CD4-positive, alpha-beta T cell (primary cell): ENCODE measurements at regions not wholly inside any gene's neighbourhood (a gene's known extent, or its start where the extent isn't known, plus 50 kb on each side); places are given as distances from the start of the nearest gene placed in this dataset.

Experiments
- ATAC-seq: fragments of 200-7000 bp; cut with Tn5 transposase; one replicate; pipeline ENCODE4 v1.10.0; 2022; ENCODE audit warnings: mild to moderate bottlenecking; ENCODE audit not compliant: poor library complexity
- CTCF ChIA-PET: fragments of 350-600 bp; sonication (Branson Sonifier 250); formaldehyde crosslinking; loops from one replicate; lab custom pipeline; 2021; ENCODE audit warnings: antibody characterized with exemption, inconsistent platforms; lab: Charles Lee
- POLR2A ChIA-PET: fragments of 350-600 bp; sonication (Branson Sonifier 250); formaldehyde crosslinking; loops from one replicate; lab custom pipeline; 2021; ENCODE audit warnings: antibody characterized with exemption, inconsistent platforms; lab: Charles Lee
- DNase-seq, 14 experiments: peaks; one replicate each; pipeline ENCODE4 v3.0.0-alpha.2; 2013 to 2020; ENCODE audit warnings: mixed read lengths in 2 of 14
- H3K27ac ChIP-seq, 2 donors: one replicate each; pipeline versions ENCODE4 v1.5.1 to v1.7.0; 2013; ENCODE audit warnings: low read length in 2 of 2, low read depth in 1 of 2, mild to moderate bottlenecking in 1 of 2
- H3K27me3 ChIP-seq, 2 experiments: 1 replicate in 1 of 2; 2 replicates in 1 of 2; pipeline versions ENCODE4 v1.6.1 to v1.7.0; 2013; ENCODE audit warnings: low read length in 2 of 2, control low read depth in 1 of 2, mild to moderate bottlenecking in 1 of 2, moderate library complexity in 1 of 2; ENCODE audit not compliant: insufficient read depth in 2 of 2, control insufficient read depth in 1 of 2
- H3K36me3 ChIP-seq: one replicate; pipeline ENCODE4 v1.6.1; 2013; ENCODE audit warnings: low read length, control low read depth; ENCODE audit not compliant: insufficient read depth
- H3K4me1 ChIP-seq: one replicate; pipeline ENCODE4 v1.6.1; 2013; ENCODE audit warnings: low read length, control low read depth; ENCODE audit not compliant: insufficient read depth
- H3K4me3 ChIP-seq: one replicate; pipeline ENCODE4 v1.5.1; 2013; ENCODE audit warnings: mild to moderate bottlenecking, low read length, moderate library complexity
- H3K9me3 ChIP-seq, 2 experiments: 1 replicate in 1 of 2; 2 replicates in 1 of 2; pipeline versions ENCODE4 v1.6.1 to v1.7.0; 2013; ENCODE audit warnings: low read length in 2 of 2, mild to moderate bottlenecking in 2 of 2, control low read depth in 1 of 2, moderate library complexity in 1 of 2; ENCODE audit not compliant: control insufficient read depth in 1 of 2, insufficient read depth in 1 of 2
- H3K27ac Mint-ChIP-seq: one replicate; pipeline ENCODE4 v1.8.0; 2020; ENCODE audit warnings: mixed read lengths
- H3K27me3 Mint-ChIP-seq: one replicate; pipeline ENCODE4 v1.8.0; 2021; ENCODE audit warnings: mixed read lengths
- H3K36me3 Mint-ChIP-seq: one replicate; pipeline ENCODE4 v1.8.0; 2021; ENCODE audit warnings: low read depth, mixed read lengths
- H3K4me1 Mint-ChIP-seq: one replicate; pipeline ENCODE4 v1.8.0; 2021; ENCODE audit warnings: low read depth, mixed read lengths
- H3K4me3 Mint-ChIP-seq: one replicate; pipeline ENCODE4 v1.8.0; 2020; ENCODE audit warnings: mild to moderate bottlenecking, mixed read lengths
- H3K9me3 Mint-ChIP-seq: one replicate; pipeline ENCODE4 v1.8.0; 2020; ENCODE audit warnings: mixed read lengths
- intact Hi-C, 2 experiments: fragments of 100-400 bp; cut with DNase I in 1 of 2; cut with micrococcal nuclease in 1 of 2; formaldehyde crosslinking; loops; one replicate each; pipeline versions ENCODE4 v1.15.1 to v1.9.0; 2023 to 2025; cut with DNase I, micrococcal nuclease
- TF ChIP-seq, protein P1 (sequence below): fragments of 200-600 bp; IDR thresholded peaks from one replicate; pipeline ENCODE4 v1.8.0; 2022; ENCODE audit warnings: antibody characterized with exemption, mild to moderate bottlenecking

DNA sequence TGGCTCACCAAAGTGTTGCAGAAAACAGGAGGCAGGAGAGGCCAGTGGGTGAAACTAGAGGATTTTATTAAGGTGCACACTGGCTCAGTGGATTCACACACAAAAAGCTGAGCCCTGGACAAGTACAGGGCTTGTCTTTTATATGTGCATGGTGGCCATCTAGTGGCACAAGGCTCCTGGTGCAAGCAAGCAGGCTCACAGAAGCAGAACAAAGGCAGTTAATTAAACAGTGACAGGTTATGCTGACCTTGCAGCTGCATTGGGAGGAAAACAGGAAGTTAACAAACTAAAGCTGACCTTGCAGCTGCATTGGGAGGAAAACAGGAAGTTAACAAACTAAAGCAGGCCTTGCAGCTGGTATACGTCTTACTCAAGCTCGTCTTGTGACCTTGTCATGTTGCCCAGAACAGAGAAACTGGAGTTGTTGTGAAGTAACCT is 65.3 kb upstream of the ZNF681 start:
- H3K27ac Mint-ChIP-seq = no peak overlapping the region
- DNase-seq = peak in 3 of 14 experiments; percentile 6 to 35 (median 24)
- intact Hi-C loops = no loop called here
- Histone ChIP-seq H3K27me3 (no peaks in the 10 kb centered on the region), H3K27ac (no peak overlapping the region), H3K4me1 (no peaks in the 10 kb centered on the region), H3K4me3 (no peak overlapping the region), H3K36me3 (no peaks in the 10 kb centered on the region), H3K9me3 (peaks cover 41 to 46% of the 10 kb centered on the region in 2 experiments)
- H3K4me1 Mint-ChIP-seq = no peaks in the 10 kb centered on the region
- H3K36me3 Mint-ChIP-seq = peaks cover 18% of the 10 kb centered on the region
- ChIA-PET POLR2A (interaction anchor here (1.2 kb wide), 1 partner anchor 137 kb away, joined by 3 read pairs; the partner anchor contains the start of gene ZNF675), CTCF (no interaction called here)
- H3K27me3 Mint-ChIP-seq = no peaks in the 10 kb centered on the region
- peaks cover 19% of the 10 kb centered on the region for H3K9me3 Mint-ChIP-seq
- no peak overlapping the region for H3K4me3 Mint-ChIP-seq
- ATAC-seq = peak; percentile 39
- TF ChIP-seq, protein P1, sequence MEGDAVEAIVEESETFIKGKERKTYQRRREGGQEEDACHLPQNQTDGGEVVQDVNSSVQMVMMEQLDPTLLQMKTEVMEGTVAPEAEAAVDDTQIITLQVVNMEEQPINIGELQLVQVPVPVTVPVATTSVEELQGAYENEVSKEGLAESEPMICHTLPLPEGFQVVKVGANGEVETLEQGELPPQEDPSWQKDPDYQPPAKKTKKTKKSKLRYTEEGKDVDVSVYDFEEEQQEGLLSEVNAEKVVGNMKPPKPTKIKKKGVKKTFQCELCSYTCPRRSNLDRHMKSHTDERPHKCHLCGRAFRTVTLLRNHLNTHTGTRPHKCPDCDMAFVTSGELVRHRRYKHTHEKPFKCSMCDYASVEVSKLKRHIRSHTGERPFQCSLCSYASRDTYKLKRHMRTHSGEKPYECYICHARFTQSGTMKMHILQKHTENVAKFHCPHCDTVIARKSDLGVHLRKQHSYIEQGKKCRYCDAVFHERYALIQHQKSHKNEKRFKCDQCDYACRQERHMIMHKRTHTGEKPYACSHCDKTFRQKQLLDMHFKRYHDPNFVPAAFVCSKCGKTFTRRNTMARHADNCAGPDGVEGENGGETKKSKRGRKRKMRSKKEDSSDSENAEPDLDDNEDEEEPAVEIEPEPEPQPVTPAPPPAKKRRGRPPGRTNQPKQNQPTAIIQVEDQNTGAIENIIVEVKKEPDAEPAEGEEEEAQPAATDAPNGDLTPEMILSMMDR = no peak

- no peak overlapping the region for H3K27ac ChIP-seq
- TF ChIP-seq, protein P1 = no peak
- no peaks in the 10 kb centered on the region for H3K27me3 ChIP-seq
- intact Hi-C loops = no loop called here
- DNase-seq (no peak), ATAC-seq (no peak)
- ChIA-PET POLR2A (no interaction called here), CTCF (no interaction called here)
- no peaks in the 10 kb centered on the region for H3K4me1 ChIP-seq
- H3K27me3 Mint-ChIP-seq = no peaks in the 10 kb centered on the region
- peaks cover 19% of the 10 kb centered on the region for H3K9me3 Mint-ChIP-seq
- no peak overlapping the region for H3K27ac Mint-ChIP-seq
- no peak overlapping the region for H3K4me3 ChIP-seq
- H3K36me3 ChIP-seq = no peaks in the 10 kb centered on the region
- peaks cover 1% of the 10 kb centered on the region for H3K4me1 Mint-ChIP-seq
- peaks cover 18% of the 10 kb centered on the region for H3K36me3 Mint-ChIP-seq
- H3K9me3 ChIP-seq = peaks cover 38 to 43% of the 10 kb centered on the region in 2 experiments
- H3K4me3 Mint-ChIP-seq = no peak overlapping the region
These were observed 64.0 kb upstream of the ZNF681 start for GRCh38 chr19:23822735-23823134.

GRCh38 chr19:23817519-23817918 is 58.8 kb upstream of the ZNF681 start:
- POLR2A ChIA-PET = interaction anchor here (1.0 to 1.5 kb wide), 4 partner anchors 19 to 131 kb away, joined by 3 to 14 read pairs (median 4); partner anchors contain the start of genes ZNF675, ZNF681 and ZNF726
- H3K4me1 Mint-ChIP-seq = peaks cover 4% of the 10 kb centered on the region
- intact Hi-C loops = loop anchor here in 1 of 2 experiments (5.0 kb wide), 1 partner anchor 55 kb away; a partner anchor contains a TSS

More at GRCh38 chr19:23817519-23817918, 58.8 kb upstream of the ZNF681 start:
- Mint-ChIP-seq H3K4me3 (no peak overlapping the region), H3K36me3 (peaks cover 4% of the 10 kb centered on the region), H3K27me3 (no peaks in the 10 kb centered on the region), H3K27ac (no peak overlapping the region), H3K9me3 (peaks cover 6% of the 10 kb centered on the region)
- Histone ChIP-seq H3K9me3 (peaks cover 7 to 20% of the 10 kb centered on the region in 2 experiments), H3K27ac (no peak overlapping the region), H3K27me3 (no peaks in the 10 kb centered on the region), H3K4me3 (no peak overlapping the region), H3K4me1 (no peaks in the 10 kb centered on the region), H3K36me3 (no peaks in the 10 kb centered on the region)
- ATAC-seq (peak; percentile 82), DNase-seq (peak; percentile 14 to 68 (median 33))
- TF ChIP-seq, protein P1 = peak; percentile 68
- CTCF ChIA-PET = interaction anchor here (0.9 to 1.1 kb wide), 3 partner anchors 16 to 61 kb away, joined by 3 read pairs; no protein-coding TSS in a partner anchor
